Erythroblast (primary cell): ENCODE measurements at regions not wholly inside any gene's neighbourhood (a gene's known extent, or its start where the extent isn't known, plus 50 kb on each side); places are given as distances from the start of the nearest gene placed in this dataset.

Experiments
- DNase-seq, 2 experiments: peaks; one replicate each; lab custom pipeline; 2025; lab: John Stamatoyannopoulos, UW
- GATA1 ChIP-seq: IDR thresholded peaks from 2 replicates; pipeline ENCODE4 v1.6.1; 2011; ENCODE audit warnings: low read depth, mild to moderate bottlenecking, control low read depth, low read length, moderate library complexity
- POLR2A ChIP-seq: IDR thresholded peaks from 2 replicates; pipeline ENCODE4 v1.6.1; 2011; ENCODE audit warnings: mild to moderate bottlenecking, low read length

GRCh38 chr4:162457071-162457865 is 293.5 kb upstream of the FSTL5 start:
- no peak for TF ChIP-seq POLR2A
- no peak for TF ChIP-seq GATA1

GRCh38 chr4:162456106-162456505 is 292.3 kb upstream of the FSTL5 start:
- TF ChIP-seq GATA1: no peak
- no peak for TF ChIP-seq POLR2A
- DNase-seq: no peak

More at GRCh38 chr4:162457071-162457865, 293.5 kb upstream of the FSTL5 start:
- no peak for DNase-seq

- DNase-seq: no peak
- TF ChIP-seq POLR2A (no peak), GATA1 (no peak)
Observed at GRCh38 chr4:162450531-162451035, 286.8 kb upstream of the FSTL5 start.

GRCh38 chr4:162443510-162443909 is 279.7 kb upstream of the FSTL5 start:
- no peak for DNase-seq

GRCh38 chr4:162442128-162442527 is 278.3 kb upstream of the FSTL5 start:
- no peak for TF ChIP-seq POLR2A
- TF ChIP-seq GATA1: no peak
- DNase-seq: no peak

More at GRCh38 chr4:162443510-162443909, 279.7 kb upstream of the FSTL5 start:
- TF ChIP-seq GATA1: no peak
- TF ChIP-seq POLR2A: no peak

- no peak for DNase-seq
- TF ChIP-seq POLR2A (no peak), GATA1 (no peak)
Observed at GRCh38 chr4:162422312-162422711, 258.5 kb upstream of the FSTL5 start.

- DNase-seq: no peak
- TF ChIP-seq POLR2A (no peak), GATA1 (no peak)
Observed at GRCh38 chr4:162410854-162411253, 247.1 kb upstream of the FSTL5 start.

- no peak for TF ChIP-seq GATA1
- TF ChIP-seq POLR2A: no peak
- DNase-seq: no peak
Observed at GRCh38 chr4:162409048-162409447, 245.2 kb upstream of the FSTL5 start.

- TF ChIP-seq GATA1 (no peak), POLR2A (no peak)
- no peak for DNase-seq
Observed at GRCh38 chr4:162408309-162408708, 244.5 kb upstream of the FSTL5 start.

GRCh38 chr4:162406637-162407365 is 243.0 kb upstream of the FSTL5 start:
- TF ChIP-seq GATA1: no peak
- no peak for TF ChIP-seq POLR2A
- no peak for DNase-seq

GRCh38 chr4:162403932-162404331 is 240.1 kb upstream of the FSTL5 start:
- no peak for TF ChIP-seq GATA1
- no peak for TF ChIP-seq POLR2A
- DNase-seq: no peak

- no peak for TF ChIP-seq GATA1
- no peak for TF ChIP-seq POLR2A
Observed at GRCh38 chr4:162403419-162403818, 239.6 kb upstream of the FSTL5 start.

GRCh38 chr4:162401021-162401420 is 237.2 kb upstream of the FSTL5 start:
- no peak for DNase-seq
- TF ChIP-seq GATA1 (no peak), POLR2A (no peak)

More at GRCh38 chr4:162403419-162403818, 239.6 kb upstream of the FSTL5 start:
- no peak for DNase-seq

- DNase-seq: no peak
- no peak for TF ChIP-seq POLR2A
- no peak for TF ChIP-seq GATA1
Observed at GRCh38 chr4:162392946-162393345, 229.1 kb upstream of the FSTL5 start.

- DNase-seq: no peak
- TF ChIP-seq GATA1: no peak
- TF ChIP-seq POLR2A: no peak
Observed at GRCh38 chr4:162366146-162366545, 202.3 kb upstream of the FSTL5 start.
